ENCODE measurements at regions not wholly inside any gene's neighbourhood (a gene's known extent, or its start where the extent isn't known, plus 50 kb on each side); places are given as distances from the start of the nearest gene placed in this dataset.

DNA sequence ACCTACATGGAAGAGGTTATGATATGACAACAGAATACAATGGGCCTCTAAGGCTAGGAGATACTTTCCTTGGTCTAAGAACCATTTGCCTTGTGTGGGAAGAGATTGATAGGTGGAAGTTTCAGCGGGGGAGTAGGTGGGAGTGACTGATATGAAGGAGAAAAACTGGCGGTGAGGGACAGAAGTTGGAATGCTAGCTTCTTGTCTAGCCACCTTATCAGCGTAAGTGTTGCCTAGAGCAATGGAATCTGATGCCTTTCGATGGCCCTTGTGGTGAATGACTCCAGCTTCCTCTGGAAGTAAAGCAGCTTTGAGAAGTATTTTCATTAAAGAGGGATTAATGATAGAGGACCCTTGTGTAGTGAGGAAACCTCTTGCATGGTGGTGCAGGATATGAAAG lies 121.3 kb upstream of the GULP1 start:
- no peak for TF ChIP-seq POLR2AphosphoS5 (IDR thresholded peaks at IDR 0.05)
- TF ChIP-seq, protein P1, sequence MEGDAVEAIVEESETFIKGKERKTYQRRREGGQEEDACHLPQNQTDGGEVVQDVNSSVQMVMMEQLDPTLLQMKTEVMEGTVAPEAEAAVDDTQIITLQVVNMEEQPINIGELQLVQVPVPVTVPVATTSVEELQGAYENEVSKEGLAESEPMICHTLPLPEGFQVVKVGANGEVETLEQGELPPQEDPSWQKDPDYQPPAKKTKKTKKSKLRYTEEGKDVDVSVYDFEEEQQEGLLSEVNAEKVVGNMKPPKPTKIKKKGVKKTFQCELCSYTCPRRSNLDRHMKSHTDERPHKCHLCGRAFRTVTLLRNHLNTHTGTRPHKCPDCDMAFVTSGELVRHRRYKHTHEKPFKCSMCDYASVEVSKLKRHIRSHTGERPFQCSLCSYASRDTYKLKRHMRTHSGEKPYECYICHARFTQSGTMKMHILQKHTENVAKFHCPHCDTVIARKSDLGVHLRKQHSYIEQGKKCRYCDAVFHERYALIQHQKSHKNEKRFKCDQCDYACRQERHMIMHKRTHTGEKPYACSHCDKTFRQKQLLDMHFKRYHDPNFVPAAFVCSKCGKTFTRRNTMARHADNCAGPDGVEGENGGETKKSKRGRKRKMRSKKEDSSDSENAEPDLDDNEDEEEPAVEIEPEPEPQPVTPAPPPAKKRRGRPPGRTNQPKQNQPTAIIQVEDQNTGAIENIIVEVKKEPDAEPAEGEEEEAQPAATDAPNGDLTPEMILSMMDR (IDR thresholded peaks at IDR 0.05), result no peak
